Spinal cord (tissue), 9 donors: ENCODE measurements at regions not wholly inside any gene's neighbourhood (a gene's known extent, or its start where the extent isn't known, plus 50 kb on each side); places are given as distances from the start of the nearest gene placed in this dataset.
"Not testable (repeated sequence)": the region's sequence is repeated elsewhere in the genome, so short reads cannot be mapped to it uniquely, and the experiment has no call there.

Experiments used
- DNase-seq, 6 donors: peaks; one replicate each; pipeline versions ENCODE4 v3.0.0 to v3.0.0-alpha.2; 2013 to 2015; ENCODE audit warnings: low spot score in 6 of 6, low read depth in 4 of 6
- H3K27ac ChIP-seq: one replicate; pipeline ENCODE4 v1.5.1; 2013; ENCODE audit warnings: low read depth, low read length, control low read depth
- H3K27me3 ChIP-seq: one replicate; pipeline ENCODE4 v1.6.1; 2013; ENCODE audit warnings: low read length; ENCODE audit not compliant: control insufficient read depth, insufficient read depth
- H3K36me3 ChIP-seq: one replicate; pipeline ENCODE4 v1.6.1; 2013; ENCODE audit warnings: low read length; ENCODE audit not compliant: control insufficient read depth, insufficient read depth
- H3K4me1 ChIP-seq: one replicate; pipeline ENCODE4 v1.6.1; 2013; ENCODE audit warnings: low read length; ENCODE audit not compliant: control insufficient read depth, insufficient read depth
- H3K4me3 ChIP-seq: one replicate; pipeline ENCODE4 v1.5.1; 2013; ENCODE audit warnings: low read depth, low read length, control low read depth
- H3K9me3 ChIP-seq: one replicate; pipeline ENCODE4 v1.6.1; 2013; ENCODE audit warnings: low read length; ENCODE audit not compliant: control insufficient read depth, insufficient read depth
- WGBS: methylation state at CpG from one replicate; pipeline ENCODE4 v1.1.5; 2013; ENCODE audit warnings: missing lambda C conversion rate; ENCODE audit not compliant: insufficient coverage; 5-methylcytosine and 5-hydroxymethylcytosine counted together
- donor health status: healthy.

DNA sequence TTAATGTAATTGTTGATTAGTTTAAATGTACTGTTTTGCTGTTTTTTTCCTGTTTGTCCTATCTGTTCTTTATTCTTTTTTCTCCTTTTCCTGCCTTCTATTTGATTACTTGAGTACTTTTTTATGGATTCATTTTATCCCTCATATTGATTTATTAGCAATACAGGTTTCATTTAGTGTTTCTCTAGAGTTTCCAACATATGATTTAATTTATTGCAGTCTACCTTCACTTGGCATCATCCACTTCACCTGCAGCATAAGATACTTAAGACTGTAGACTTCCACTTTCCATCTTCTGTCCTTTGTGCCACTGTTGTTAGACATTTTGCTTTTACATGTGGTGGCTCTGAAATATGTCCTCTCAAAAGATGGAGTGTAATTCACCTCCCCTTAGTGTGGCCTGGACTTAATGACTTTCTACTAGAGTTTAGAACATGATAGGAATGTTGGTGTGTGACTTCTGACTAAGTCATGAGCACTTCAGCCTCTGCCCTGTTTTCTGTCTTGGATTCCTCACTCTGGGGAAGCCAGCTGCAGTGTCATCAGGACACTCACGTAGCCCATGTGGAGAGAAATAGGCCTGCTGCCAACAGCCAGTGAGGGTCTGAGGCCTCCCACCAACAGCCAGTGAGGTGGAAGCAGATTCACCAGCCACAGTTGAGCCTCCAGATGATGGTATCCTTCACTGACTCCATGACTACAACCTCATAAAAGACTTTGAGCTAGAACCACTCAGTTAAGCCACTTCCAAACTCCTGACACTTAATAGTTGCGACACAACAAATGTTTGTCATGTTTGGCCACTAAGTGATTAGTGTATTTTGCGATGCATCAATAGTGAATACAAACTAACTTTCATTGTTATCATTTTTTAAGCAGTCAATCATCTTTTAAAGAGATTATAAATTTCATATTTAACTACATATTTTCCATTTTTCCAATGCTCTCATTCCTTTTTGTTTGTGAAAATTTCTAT is 643.5 kb upstream of the DPP6 start:
- H3K9me3 ChIP-seq = no peaks in the 10 kb centered on the region
- no peak overlapping the region for H3K27ac ChIP-seq
- 33% methylated on average over 1 of the region's 3 CpGs for WGBS
- no peak for DNase-seq
- no peaks in the 10 kb centered on the region for H3K4me1 ChIP-seq
- H3K36me3 ChIP-seq = no peaks in the 10 kb centered on the region
- no peak overlapping the region for H3K4me3 ChIP-seq
- no peaks in the 10 kb centered on the region for H3K27me3 ChIP-seq

DNA sequence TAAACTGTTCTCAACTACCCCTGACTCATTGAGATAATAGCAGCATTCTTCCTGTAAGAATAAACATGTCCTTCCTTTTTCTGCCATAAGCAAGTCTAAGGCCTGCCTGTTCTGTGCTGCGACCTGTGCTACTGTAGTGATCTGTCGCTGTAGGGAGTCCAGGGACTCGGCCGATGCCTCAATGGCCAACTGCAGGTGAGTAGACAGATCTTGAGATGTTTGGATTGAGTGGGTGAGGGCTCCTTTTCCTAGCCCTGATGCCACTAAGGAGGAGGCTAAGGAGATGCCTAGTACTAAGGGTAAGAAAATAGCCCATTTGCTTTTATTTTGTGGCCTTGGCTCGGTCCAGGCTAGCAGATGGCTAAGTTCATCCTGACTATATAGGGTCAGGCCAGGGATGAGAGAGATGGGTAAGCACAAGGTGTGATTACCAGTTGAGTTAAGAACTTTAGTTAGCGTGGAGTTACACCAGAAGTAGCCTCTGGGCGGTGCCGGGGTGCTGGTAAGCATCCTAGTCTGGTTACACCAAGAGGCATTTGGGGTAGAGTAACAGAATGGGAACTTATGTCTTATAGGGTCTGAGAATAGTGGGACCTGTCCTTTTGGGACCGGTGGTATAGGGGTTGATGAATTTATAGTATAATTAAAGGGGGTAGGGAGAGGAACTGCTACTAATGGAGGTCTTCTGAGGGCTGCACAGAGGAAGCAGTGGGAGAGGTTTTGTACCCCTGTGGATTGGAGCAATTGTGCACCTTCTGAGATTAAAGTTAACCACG is 642.4 kb upstream of the DPP6 start:
- DNase-seq, H3K27ac ChIP-seq, H3K9me3 ChIP-seq, H3K36me3 ChIP-seq, H3K4me3 ChIP-seq, H3K27me3 ChIP-seq, H3K4me1 ChIP-seq: not testable (repeated sequence)
- WGBS = 96% methylated on average over 9 of the region's 10 CpGs

DNA sequence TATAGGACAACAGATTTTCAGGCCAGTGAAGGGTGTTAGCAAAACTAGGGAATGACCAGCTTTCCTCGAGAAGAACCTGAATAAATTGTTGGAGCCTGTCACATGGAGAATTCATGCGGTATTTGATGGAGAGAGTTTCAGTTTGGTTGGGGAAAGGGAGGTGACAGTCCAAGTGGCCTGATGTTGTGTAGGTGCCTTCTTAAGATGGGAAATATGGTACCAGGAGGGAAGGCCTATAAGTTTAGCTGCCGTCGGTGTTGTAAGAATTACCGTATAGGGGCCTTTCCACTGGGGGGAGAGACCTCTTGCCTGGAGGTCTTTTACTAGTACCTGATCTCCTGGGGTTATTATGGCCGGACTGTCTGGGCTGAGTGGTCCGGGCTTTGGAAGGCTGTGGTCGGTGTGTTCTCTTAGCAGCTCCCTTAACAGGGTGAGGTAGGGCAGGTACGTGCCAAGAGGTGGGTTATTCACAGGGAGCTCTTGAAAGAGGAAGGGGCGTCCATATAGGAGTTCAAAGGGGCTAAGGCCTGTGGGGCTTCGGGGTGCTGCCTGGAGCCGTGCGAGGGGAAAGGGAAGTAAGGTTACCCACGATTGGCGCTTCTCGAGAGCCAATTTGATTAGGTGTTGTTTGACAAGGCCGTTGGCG is 641.1 kb upstream of the DPP6 start:
- not testable (repeated sequence) for H3K36me3 ChIP-seq, H3K4me1 ChIP-seq, H3K27ac ChIP-seq, H3K27me3 ChIP-seq, DNase-seq, H3K4me3 ChIP-seq, H3K9me3 ChIP-seq
- WGBS = 95% methylated on average over 18 of the region's 18 CpGs

DNA sequence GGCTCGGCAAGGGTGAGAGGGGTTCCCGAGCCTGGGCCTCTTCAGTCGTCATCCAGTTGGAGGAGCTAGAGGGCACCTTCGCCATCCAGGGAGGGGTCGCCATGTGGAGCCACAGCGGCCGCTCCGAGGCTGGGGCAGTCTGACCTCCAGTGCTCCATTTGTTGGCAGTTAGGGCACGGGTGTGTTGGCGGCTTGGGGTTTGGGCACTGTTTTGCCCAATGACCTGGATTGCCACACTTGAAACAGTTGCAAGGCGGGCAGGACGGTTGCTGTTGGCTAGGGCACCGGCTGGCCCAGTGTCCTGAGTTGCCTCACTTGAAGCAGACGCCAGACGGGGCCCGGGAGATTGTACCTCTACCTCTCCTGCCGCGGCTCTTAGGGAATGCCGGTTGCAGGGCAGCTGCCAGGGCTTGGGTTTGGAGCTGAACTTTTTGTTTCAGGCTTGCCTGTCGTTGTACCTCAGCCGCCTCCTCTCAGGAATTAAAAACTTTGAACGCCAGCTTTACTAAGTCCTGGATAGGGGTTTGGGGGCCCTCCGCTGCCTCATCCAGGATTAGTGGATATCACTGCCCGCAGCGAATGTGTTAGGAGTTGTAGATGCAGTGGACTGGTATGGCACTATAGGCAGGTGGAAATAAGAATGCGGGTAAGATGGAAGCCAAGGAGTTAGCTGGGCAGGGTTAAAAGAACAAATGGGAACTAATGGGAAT is 639.9 kb upstream of the DPP6 start:
- H3K27me3 ChIP-seq, H3K4me3 ChIP-seq: not testable (repeated sequence)
- WGBS = 90% methylated on average over 22 of the region's 26 CpGs

DNA sequence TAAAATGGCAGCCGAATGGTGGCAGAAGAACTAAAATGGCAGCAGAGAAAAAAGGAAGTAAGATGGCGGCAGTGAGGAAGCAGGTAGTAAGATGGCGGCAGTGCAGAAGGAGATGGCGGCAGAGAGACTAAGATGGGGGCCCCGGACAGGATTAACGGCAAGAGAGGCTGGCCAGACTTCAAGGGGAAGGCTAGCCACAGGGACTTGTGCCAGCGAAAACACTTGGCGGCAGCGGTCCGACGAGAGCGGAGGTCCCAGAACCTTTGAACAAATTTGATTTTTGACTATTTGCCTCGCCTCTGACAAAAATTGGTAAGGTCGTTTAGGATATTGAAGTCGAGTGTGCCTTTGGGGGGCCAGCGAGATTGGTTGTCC is 639.4 kb upstream of the DPP6 start:
- H3K36me3 ChIP-seq, H3K27ac ChIP-seq, H3K4me3 ChIP-seq, H3K27me3 ChIP-seq, H3K9me3 ChIP-seq, DNase-seq, H3K4me1 ChIP-seq: not testable (repeated sequence)
- WGBS = 87% methylated on average over 9 of the region's 16 CpGs

More for the DNA sequence above, 639.9 kb upstream of the DPP6 start:
- not testable (repeated sequence) for H3K27ac ChIP-seq, DNase-seq, H3K36me3 ChIP-seq, H3K9me3 ChIP-seq, H3K4me1 ChIP-seq

DNA sequence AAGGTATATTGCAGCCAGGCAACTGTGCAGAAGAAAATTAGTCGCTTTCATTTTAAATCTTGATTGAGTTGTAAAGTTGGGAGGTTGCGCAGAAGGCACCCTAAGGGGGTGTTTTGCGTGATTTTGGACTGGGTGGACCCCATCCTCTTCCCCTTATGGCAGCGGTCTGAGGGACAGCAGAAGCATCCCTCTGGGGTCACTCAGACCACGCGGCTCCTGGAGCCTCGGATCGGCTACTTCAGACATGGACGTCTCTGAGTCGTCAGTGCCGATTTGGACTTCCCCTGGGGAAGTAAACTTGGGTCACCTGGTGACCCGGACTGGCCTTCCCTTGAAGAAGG is 639.0 kb upstream of the DPP6 start:
- H3K27me3 ChIP-seq = no peaks in the 10 kb centered on the region
- no peaks in the 10 kb centered on the region for H3K36me3 ChIP-seq
- H3K4me1 ChIP-seq = no peaks in the 10 kb centered on the region
- H3K27ac ChIP-seq = no peak overlapping the region
- WGBS = over 99% methylated on average over 10 of the region's 12 CpGs
- H3K9me3 ChIP-seq = no peaks in the 10 kb centered on the region
- H3K4me3 ChIP-seq = no peak overlapping the region
- DNase-seq = no peak

DNA sequence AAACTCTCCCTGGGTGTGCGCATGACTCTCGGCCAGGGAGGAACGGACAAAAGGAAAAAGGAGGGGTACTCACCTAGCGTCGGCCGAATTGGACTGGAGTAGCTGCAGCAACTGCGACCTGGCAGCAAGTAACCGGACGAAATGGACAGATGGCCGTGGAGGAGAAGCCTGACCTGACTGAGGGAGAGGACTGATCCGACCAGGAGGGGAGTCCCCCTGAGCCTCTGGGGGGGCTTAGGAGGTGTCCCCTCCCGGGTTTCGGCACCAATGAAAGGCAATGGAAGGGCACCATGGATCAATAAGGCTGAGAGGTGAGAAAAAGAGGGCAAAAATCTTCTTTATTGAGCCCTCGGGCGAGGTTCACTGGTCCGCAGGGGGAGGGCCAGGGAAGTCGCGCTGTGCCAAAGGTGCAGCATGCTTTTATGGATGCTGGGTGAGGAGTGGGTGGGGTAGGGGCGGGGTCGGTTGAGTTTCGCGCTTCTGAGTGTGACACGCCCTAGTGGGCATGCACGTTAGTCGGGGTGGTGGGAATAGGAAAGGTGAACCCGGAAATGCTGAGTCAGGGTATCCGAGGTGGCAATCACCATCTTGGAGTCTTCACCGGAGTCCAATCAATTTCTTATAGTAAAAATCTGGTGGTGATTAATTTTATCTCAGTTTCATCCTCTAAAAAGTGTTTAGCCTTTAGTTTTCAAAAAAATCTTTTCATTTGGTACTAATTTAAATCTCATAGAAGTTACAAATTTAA is 638.5 kb upstream of the DPP6 start:
- no peak for DNase-seq
- Histone ChIP-seq H3K9me3 (no peaks in the 10 kb centered on the region), H3K27me3 (no peaks in the 10 kb centered on the region), H3K27ac (no peak overlapping the region), H3K36me3 (no peaks in the 10 kb centered on the region), H3K4me1 (no peaks in the 10 kb centered on the region), H3K4me3 (no peak overlapping the region)
- WGBS = 97% methylated on average over 22 of the region's 28 CpGs

DNA sequence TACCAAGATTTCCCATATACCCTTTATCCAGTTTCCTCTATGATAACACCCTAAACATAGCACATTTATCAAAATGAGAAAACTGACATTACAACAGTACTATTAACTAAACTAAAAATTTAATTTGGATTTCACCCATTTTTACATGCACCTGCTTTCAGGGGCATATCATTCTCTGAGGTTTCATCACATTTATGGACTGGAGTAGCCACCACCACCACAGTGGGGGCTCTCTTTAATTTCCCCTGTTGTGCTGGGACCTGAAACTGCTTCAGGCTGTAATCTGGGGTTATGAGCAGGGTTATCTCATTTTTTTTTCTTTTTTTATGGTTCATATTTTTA is 637.9 kb upstream of the DPP6 start:
- no peaks in the 10 kb centered on the region for H3K4me1 ChIP-seq
- H3K36me3 ChIP-seq = no peaks in the 10 kb centered on the region
- no peaks in the 10 kb centered on the region for H3K27me3 ChIP-seq
- H3K27ac ChIP-seq = no peak overlapping the region
- no peaks in the 10 kb centered on the region for H3K9me3 ChIP-seq
- H3K4me3 ChIP-seq = no peak overlapping the region
- DNase-seq = no peak

DNA sequence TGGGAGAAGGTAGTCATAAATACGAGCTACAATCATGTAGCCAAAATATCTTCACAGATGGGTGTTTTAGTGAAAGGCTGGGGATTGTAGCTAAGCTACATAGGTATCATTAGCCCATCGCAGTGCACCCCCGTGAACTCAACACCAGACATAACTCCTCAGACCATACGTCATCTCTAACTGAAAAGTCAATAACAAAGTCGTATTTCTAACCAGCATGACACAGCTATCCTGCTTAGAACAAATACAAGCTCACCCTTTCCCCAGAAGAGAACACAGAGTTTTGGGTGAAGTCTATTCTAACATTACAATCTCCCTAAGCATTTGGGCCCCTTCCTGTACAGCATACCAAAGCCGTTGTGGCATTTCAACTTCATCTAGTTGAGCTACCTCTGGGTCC is 636.6 kb upstream of the DPP6 start:
- WGBS = 78% methylated on average over 4 of the region's 6 CpGs
- no peaks in the 10 kb centered on the region for H3K36me3 ChIP-seq
- H3K27ac ChIP-seq = no peak overlapping the region
- no peaks in the 10 kb centered on the region for H3K9me3 ChIP-seq
- H3K4me1 ChIP-seq = no peaks in the 10 kb centered on the region
- no peak overlapping the region for H3K4me3 ChIP-seq
- DNase-seq = no peak
- no peaks in the 10 kb centered on the region for H3K27me3 ChIP-seq
